ENCODE measurements at regions not wholly inside any gene's neighbourhood (a gene's known extent, or its start where the extent isn't known, plus 50 kb on each side); places are given as distances from the start of the nearest gene placed in this dataset.

- no peak for DNase-seq (ENCODE audit: low read depth)
These were observed 72.9 kb upstream of the IRS2 start for GRCh38 chr13:109859216-109859835.

- DNase-seq (ENCODE audit: low read depth): no peak
These were observed 71.9 kb upstream of the IRS2 start for GRCh38 chr13:109858319-109858718.

DNA sequence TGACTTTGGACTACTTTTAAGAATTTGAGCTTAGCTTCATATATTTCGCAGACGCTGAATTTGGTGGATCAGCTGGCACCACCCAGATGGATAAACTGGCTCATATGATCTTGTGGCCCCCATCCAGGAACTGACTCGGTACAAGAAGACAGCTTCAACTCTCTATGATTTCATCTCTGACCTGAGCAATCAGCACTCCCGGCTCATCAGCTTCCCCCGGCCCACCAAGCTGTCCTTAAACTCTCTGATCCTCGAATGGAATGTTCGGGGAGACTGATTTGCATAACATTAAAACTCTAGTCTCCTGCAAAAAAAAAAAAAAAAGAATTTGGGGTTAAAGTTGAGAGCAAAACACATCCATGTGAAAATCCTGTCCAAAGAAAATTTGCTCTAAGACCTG lies 71.4 kb upstream of the IRS2 start:
- no peak for DNase-seq (ENCODE audit: low read depth)

- no peak for DNase-seq (ENCODE audit: low read depth)
These were observed 70.9 kb upstream of the IRS2 start for GRCh38 chr13:109857325-109857724.

GRCh38 chr13:109856350-109856749 lies 70.0 kb upstream of the IRS2 start:
- DNase-seq (ENCODE audit: low read depth): no peak

GRCh38 chr13:109853153-109853552 lies 66.8 kb upstream of the IRS2 start:
- no peak for DNase-seq (ENCODE audit: low read depth)

- DNase-seq (ENCODE audit: low read depth): no peak
These were observed 59.8 kb upstream of the IRS2 start for GRCh38 chr13:109846185-109846584.

DNA sequence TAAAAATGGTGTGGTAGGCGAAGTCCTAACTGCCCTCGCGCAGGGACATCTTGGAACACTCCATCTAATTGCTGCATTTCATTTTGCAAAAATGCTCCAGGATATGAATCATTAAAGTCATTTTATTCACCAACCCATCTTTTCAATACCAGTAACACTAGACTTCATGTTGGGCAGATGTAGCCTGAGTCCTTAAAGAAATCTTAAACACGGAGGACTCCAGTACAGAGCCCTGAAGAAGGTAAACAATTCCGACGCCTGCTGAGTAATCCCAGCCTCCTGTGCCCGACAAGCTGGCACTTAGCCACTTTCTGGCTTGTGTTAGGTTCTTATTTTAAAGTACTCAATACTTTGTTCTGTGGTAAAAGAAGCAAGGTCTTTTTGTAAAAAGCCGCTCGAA lies 58.0 kb upstream of the IRS2 start:
- DNase-seq (ENCODE audit: low read depth): no peak

DNA sequence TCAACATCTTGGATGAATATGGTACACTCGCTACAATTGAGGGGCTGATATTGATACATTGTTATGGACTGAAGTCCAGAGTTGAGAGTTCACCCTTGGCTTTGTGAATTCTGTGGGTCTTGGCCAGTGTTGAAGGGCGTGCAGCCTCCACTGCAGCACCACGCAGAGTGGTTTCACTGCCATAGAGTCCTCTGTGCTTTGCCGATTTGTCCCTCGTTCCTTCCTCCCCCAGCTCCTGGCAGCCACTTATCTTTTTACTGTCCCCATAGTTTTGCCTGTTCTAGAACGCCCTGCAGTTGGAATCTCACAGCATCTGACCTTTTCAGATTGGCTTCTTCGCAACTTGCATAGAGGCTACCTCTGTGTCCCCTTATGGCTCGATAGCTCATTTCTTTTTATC lies 57.3 kb upstream of the IRS2 start:
- no peak for DNase-seq (ENCODE audit: low read depth)

- no peak for DNase-seq (ENCODE audit: low read depth)
These were observed 56.0 kb upstream of the IRS2 start for GRCh38 chr13:109842212-109842920.

DNA sequence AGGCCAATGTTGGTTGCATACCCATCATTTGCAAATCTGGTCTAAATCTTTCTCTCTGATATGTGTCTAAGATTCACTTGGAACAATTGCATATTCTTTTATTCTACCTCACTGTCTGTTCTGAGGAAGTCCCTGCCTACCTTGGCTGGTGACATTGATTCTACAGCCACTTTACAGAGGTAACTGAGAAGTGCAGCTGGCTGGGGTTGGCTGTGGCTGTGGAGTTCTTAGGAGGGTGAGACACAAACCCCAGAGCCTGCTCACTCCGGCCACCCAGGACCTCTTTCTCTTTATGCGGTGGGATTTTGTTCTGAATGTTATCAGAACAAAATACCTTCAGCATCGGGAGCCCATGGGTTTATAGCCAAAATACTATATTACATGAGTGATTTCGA lies 54.5 kb upstream of the IRS2 start:
- DNase-seq (ENCODE audit: low read depth): no peak

DNA sequence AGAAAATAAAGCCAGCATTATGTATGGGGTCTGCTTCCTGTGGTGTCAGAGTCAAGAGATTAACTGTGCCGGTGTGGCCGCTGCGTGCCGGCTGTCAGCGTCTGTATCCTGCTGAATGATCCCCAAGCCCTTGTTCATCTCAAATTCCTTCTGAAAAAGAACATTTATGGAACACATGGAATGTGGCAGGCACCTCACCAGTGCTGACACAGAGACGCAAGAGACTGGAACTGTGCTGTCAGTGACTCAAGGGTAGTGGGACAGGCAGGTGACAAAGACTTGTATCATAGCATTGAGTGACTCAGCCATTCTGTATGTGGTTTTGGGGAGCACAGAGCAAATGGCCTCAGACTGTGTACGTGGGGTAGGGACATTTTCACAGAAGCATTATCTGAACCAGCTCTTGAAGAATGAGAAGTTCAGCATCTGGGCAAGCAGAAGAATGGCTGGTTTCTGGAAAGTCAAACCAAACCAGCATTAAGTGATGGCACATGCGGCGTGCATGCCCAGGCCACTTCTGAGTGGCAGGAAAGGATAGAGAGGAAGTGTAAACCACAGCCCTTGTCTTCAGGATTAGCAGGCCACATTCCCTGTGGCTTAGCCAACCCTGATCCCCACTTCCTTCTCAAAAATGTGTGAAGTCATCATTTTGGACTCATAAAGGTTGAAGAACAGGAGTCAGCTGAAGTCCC lies 54.0 kb upstream of the IRS2 start:
- peak; percentile 61 for DNase-seq (ENCODE audit: low read depth)

GRCh38 chr13:109836629-109837607 lies 50.5 kb upstream of the IRS2 start:
- no peak for DNase-seq (ENCODE audit: low read depth)

All from HS-27A (cell line).